GM23338 (cell line): ENCODE measurements at regions not wholly inside any gene's neighbourhood (a gene's known extent, or its start where the extent isn't known, plus 50 kb on each side); places are given as distances from the start of the nearest gene placed in this dataset.

Source experiments
- ATAC-seq: fragments of 200-7000 bp; cut with Tn5 transposase; 3 replicates; pipeline ENCODE4 v1.9.1; 2020
- DNase-seq: peaks from one replicate; pipeline ENCODE4 v3.0.0-alpha.2; 2015; ENCODE audit warnings: low spot score
- H2AFZ ChIP-seq: fragments of 200-600 bp; sonication (generic); 2 replicates; pipeline ENCODE4 v1.8.0; 2016; ENCODE audit warnings: antibody characterized with exemption, mild to moderate bottlenecking, moderate library complexity
- H3F3A ChIP-seq: fragments of 200-600 bp; sonication (generic); replicated peaks from 2 replicates; pipeline ENCODE4 v1.8.0; 2017; ENCODE audit warnings: antibody characterized with exemption, mixed run types, low read depth
- H3K27ac ChIP-seq: fragments of 200-600 bp; sonication (generic); 2 replicates; pipeline ENCODE4 v1.6.1; 2016; ENCODE audit warnings: low read depth
- H3K27me3 ChIP-seq: fragments of 200-600 bp; sonication (generic); 2 replicates; pipeline ENCODE4 v1.8.0; 2016; ENCODE audit warnings: mild to moderate bottlenecking, mixed run types, moderate library complexity; ENCODE audit not compliant: insufficient read depth
- H3K36me3 ChIP-seq: fragments of 200-600 bp; sonication (generic); 2 replicates; pipeline ENCODE4 v1.8.0; 2016; ENCODE audit warnings: mild to moderate bottlenecking; ENCODE audit not compliant: insufficient read depth
- H3K4me1 ChIP-seq: fragments of 200-600 bp; sonication (generic); 2 replicates; pipeline ENCODE4 v1.8.0; 2016; ENCODE audit warnings: mild to moderate bottlenecking, moderate library complexity; ENCODE audit not compliant: insufficient read depth
- H3K4me2 ChIP-seq: fragments of 200-600 bp; sonication (generic); 2 replicates; pipeline ENCODE4 v1.7.1; 2017; ENCODE audit warnings: mixed run types
- H3K4me3 ChIP-seq: fragments of 200-600 bp; sonication (generic); 2 replicates; pipeline ENCODE4 v1.6.1; 2016; ENCODE audit warnings: mixed run types
- H3K79me2 ChIP-seq: fragments of 200-600 bp; sonication (generic); replicated peaks from 2 replicates; pipeline ENCODE4 v1.8.0; 2017; ENCODE audit warnings: mild to moderate bottlenecking; ENCODE audit not compliant: insufficient read depth
- H3K9me2 ChIP-seq: fragments of 200-600 bp; sonication (generic); 2 replicates; pipeline ENCODE4 v1.8.0; 2017; ENCODE audit not compliant: insufficient read depth
- H4K20me1 ChIP-seq: fragments of 200-600 bp; sonication (generic); replicated peaks from 2 replicates; pipeline ENCODE4 v1.8.0; 2017; ENCODE audit warnings: mild to moderate bottlenecking; ENCODE audit not compliant: insufficient read depth
- H3K27ac Mint-ChIP-seq: 2 replicates; pipeline ENCODE4 v1.8.0; 2020; ENCODE audit warnings: inconsistent platforms, mild to moderate bottlenecking, moderate library complexity, mixed read lengths
- H3K27me3 Mint-ChIP-seq: 3 replicates; pipeline ENCODE4 v1.8.0; 2022; ENCODE audit warnings: low read depth, mild to moderate bottlenecking, moderate library complexity, mixed read lengths, inconsistent platforms; ENCODE audit not compliant: insufficient read depth, poor library complexity
- H3K36me3 Mint-ChIP-seq: 3 replicates; pipeline ENCODE4 v1.8.0; 2021; ENCODE audit warnings: low read depth, mild to moderate bottlenecking, inconsistent platforms, moderate library complexity, mixed read lengths
- H3K4me1 Mint-ChIP-seq: 3 replicates; pipeline ENCODE4 v1.8.0; 2020; ENCODE audit warnings: mild to moderate bottlenecking, inconsistent platforms, mixed read lengths
- H3K4me3 Mint-ChIP-seq: 3 replicates; pipeline ENCODE4 v1.8.0; 2021; ENCODE audit warnings: moderate library complexity, mild to moderate bottlenecking, inconsistent platforms, mixed read lengths
- H3K9me3 Mint-ChIP-seq: 3 replicates; pipeline ENCODE4 v1.8.0; 2020; ENCODE audit warnings: moderate library complexity, mild to moderate bottlenecking, inconsistent platforms, mixed read lengths
- CTCF ChIP-seq, 2 experiments: fragments of 200-600 bp in 1 of 2; sonication (generic) in 1 of 2; conservative IDR thresholded peaks; 2 replicates each; pipeline versions ENCODE4 v1.5.1 to v1.6.1; 2016 to 2017; ENCODE audit warnings: antibody characterized with exemption in 2 of 2, low read depth in 2 of 2, mild to moderate bottlenecking in 2 of 2, moderate library complexity in 1 of 2
- ETS1 ChIP-seq: IDR thresholded peaks from 2 replicates; pipeline ENCODE4 v1.6.1; 2016; ENCODE audit warnings: antibody characterized with exemption
- EZH2 ChIP-seq: fragments of 200-600 bp; sonication (generic); IDR thresholded peaks from one replicate; pipeline ENCODE4 v1.8.0; 2017; ENCODE audit warnings: antibody characterized with exemption, mild to moderate bottlenecking, low read depth; ENCODE audit not compliant: unreplicated experiment
- EZH2phosphoT487 ChIP-seq: fragments of 200-600 bp; sonication (generic); IDR thresholded peaks from one replicate; pipeline ENCODE4 v1.8.1; 2018; ENCODE audit warnings: antibody characterized with exemption; ENCODE audit not compliant: unreplicated experiment
- NANOG ChIP-seq: IDR thresholded peaks from 2 replicates; pipeline ENCODE4 v1.6.1; 2016; ENCODE audit warnings: antibody characterized with exemption, borderline replicate concordance
- POLR2AphosphoS5 ChIP-seq: IDR thresholded peaks from 2 replicates; pipeline ENCODE4 v1.6.1; 2016; ENCODE audit warnings: antibody characterized with exemption, low read depth
- REST ChIP-seq: IDR thresholded peaks from one replicate; pipeline ENCODE4 v1.6.1; 2018; ENCODE audit warnings: antibody characterized with exemption; ENCODE audit not compliant: unreplicated experiment
- ZNF114 ChIP-seq: fragments of 250-450 bp; sonication (Bioruptor Pico); IDR thresholded peaks from 2 replicates; pipeline ENCODE4 v1.5.0; 2020; ENCODE audit warnings: mild to moderate bottlenecking, moderate library complexity
- ZNF331 ChIP-seq: fragments of 250-450 bp; sonication (Bioruptor Pico); IDR thresholded peaks from 2 replicates; pipeline ENCODE4 v1.5.0; 2020; ENCODE audit warnings: low read depth, mild to moderate bottlenecking, moderate library complexity

- TF ChIP-seq ETS1 (no peak), EZH2phosphoT487 (no peak), NANOG (no peak), POLR2AphosphoS5 (no peak), ZNF114 (CRISPR knock-in tag) (no peak), ZNF331 (CRISPR knock-in tag) (no peak)
These were observed 319.1 kb downstream of the ALG10 start (continued) for GRCh38 chr12:34341362-34341733.

- Mint-ChIP-seq H3K27me3 (no peaks in the 10 kb centered on the region), H3K4me1 (no peaks in the 10 kb centered on the region), H3K9me3 (peaks cover 76% of the 10 kb centered on the region), H3K36me3 (peaks cover 19% of the 10 kb centered on the region), H3K4me3 (no peak overlapping the region), H3K27ac (no peak overlapping the region)
- H3K4me2 ChIP-seq: no peak overlapping the region
- TF ChIP-seq EZH2: no peak
- no peak for TF ChIP-seq ZNF331 (CRISPR knock-in tag)
- H3F3A ChIP-seq: no peaks in the 10 kb centered on the region
- no peaks in the 10 kb centered on the region for H3K36me3 ChIP-seq
- H3K9me2 ChIP-seq: no peaks in the 10 kb centered on the region
- H4K20me1 ChIP-seq: no peaks in the 10 kb centered on the region
- no peaks in the 10 kb centered on the region for H3K27me3 ChIP-seq
- H2AFZ ChIP-seq: no peak overlapping the region
- DNase-seq (no peak), ATAC-seq (no peak)
- no peak overlapping the region for H3K27ac ChIP-seq
- H3K4me3 ChIP-seq: no peak overlapping the region
- H3K79me2 ChIP-seq: no peaks in the 10 kb centered on the region
- H3K4me1 ChIP-seq: no peaks in the 10 kb centered on the region
These were observed 319.8 kb downstream of the ALG10 start for GRCh38 chr12:34342048-34342447.

GRCh38 chr12:34343345-34343744 is 321.0 kb downstream of the ALG10 start:
- Histone ChIP-seq H3K4me1 (no peaks in the 10 kb centered on the region), H4K20me1 (no peaks in the 10 kb centered on the region), H3K27me3 (no peaks in the 10 kb centered on the region), H3K9me2 (no peaks in the 10 kb centered on the region), H3K27ac (no peak overlapping the region), H2AFZ (no peak overlapping the region), H3K79me2 (no peaks in the 10 kb centered on the region), H3F3A (no peaks in the 10 kb centered on the region), H3K4me3 (no peak overlapping the region), H3K4me2 (no peak overlapping the region), H3K36me3 (no peaks in the 10 kb centered on the region)
- H3K27me3 Mint-ChIP-seq: no peaks in the 10 kb centered on the region
- DNase-seq (no peak), ATAC-seq (no peak)
- peaks cover 75% of the 10 kb centered on the region for H3K9me3 Mint-ChIP-seq
- H3K27ac Mint-ChIP-seq: no peak overlapping the region
- peaks cover 20% of the 10 kb centered on the region for H3K36me3 Mint-ChIP-seq
- H3K4me1 Mint-ChIP-seq: no peaks in the 10 kb centered on the region
- no peak overlapping the region for H3K4me3 Mint-ChIP-seq
- TF ChIP-seq REST (no peak), ZNF331 (CRISPR knock-in tag) (no peak), EZH2phosphoT487 (no peak), CTCF (conservative IDR thresholded peaks at IDR 0.05; ENCODE audit: low read depth in 2 of 2) (no peak)
